ENCODE measurements at regions not wholly inside any gene's neighbourhood (a gene's known extent, or its start where the extent isn't known, plus 50 kb on each side); places are given as distances from the start of the nearest gene placed in this dataset.

GRCh38 chr1:36605942-36606640 lies 123.4 kb upstream of the CSF3R start:
- CTCF ChIA-PET: interaction anchor here (2.2 kb wide), 1 partner anchor 45 kb away, joined by 6 read pairs; no protein-coding TSS in a partner anchor

GRCh38 chr1:36603461-36603860 lies 120.7 kb upstream of the CSF3R start:
- CTCF ChIA-PET: interaction anchor here (2.1 kb wide), 1 partner anchor 27 kb away, joined by 6 read pairs; no protein-coding TSS in a partner anchor
- POLR2A ChIA-PET: no interaction called here
- no peak overlapping the region for H3K27ac ChIP-seq
- ATAC-seq (no peak), DNase-seq (ENCODE audit: low read depth in 1 of 2, low spot score in 1 of 2) (no peak), FAIRE-seq (no peak)
- H3K9me3 ChIP-seq: no peaks in the 10 kb centered on the region
- 0% methylated on average over 3 of the region's 3 CpGs for WGBS (ENCODE audit: missing lambda C conversion rate)
- H3K4me1 ChIP-seq: no peaks in the 10 kb centered on the region
- H3K4me2 ChIP-seq: no peak overlapping the region
- no peak overlapping the region for H3K4me3 ChIP-seq
- no peak for TF ChIP-seq NPAS2 (CRISPR knock-in tag; IDR thresholded peaks at IDR 0.05; ENCODE audit: borderline replicate concordance)
- TF ChIP-seq REST (IDR thresholded peaks at IDR 0.05): peak; percentile 73; the same call in 1 of the 2 replicates

More at GRCh38 chr1:36605942-36606640, 123.4 kb upstream of the CSF3R start:
- Histone ChIP-seq H3K4me1 (no peaks in the 10 kb centered on the region), H3K9me3 (no peaks in the 10 kb centered on the region), H3K4me3 (no peak overlapping the region), H3K27ac (no peak overlapping the region), H3K4me2 (no peak overlapping the region)
- FAIRE-seq: no peak
- TF ChIP-seq TFCP2L1 (CRISPR knock-in tag; IDR thresholded peaks at IDR 0.05) (no peak), POLR2A (IDR thresholded peaks at IDR 0.05; ENCODE audit: low read length) (no peak), RFX5 (IDR thresholded peaks at IDR 0.05) (no peak), FOSB (CRISPR knock-in tag; IDR thresholded peaks at IDR 0.05) (no peak), ZC3H11A (IDR thresholded peaks at IDR 0.05) (no peak), RARB (CRISPR knock-in tag; IDR thresholded peaks at IDR 0.05) (no peak), CBX2 (IDR thresholded peaks at IDR 0.05; ENCODE audit: borderline replicate concordance, low read depth) (no peak), RNF2 (IDR thresholded peaks at IDR 0.05; ENCODE audit: borderline replicate concordance, low read depth) (no peak), GATA3 (IDR thresholded peaks at IDR 0.05; ENCODE audit: borderline replicate concordance) (no peak), E2F6 (IDR thresholded peaks at IDR 0.05; ENCODE audit: borderline replicate concordance, low read depth) (no peak)
- ATAC-seq: no peak
- POLR2A ChIA-PET: no interaction called here
- DNase-seq (ENCODE audit: low read depth in 1 of 2, low spot score in 1 of 2): no peak
- 34% methylated on average over 6 of the region's 7 CpGs for WGBS (ENCODE audit: missing lambda C conversion rate)

GRCh38 chr1:36602184-36602583 lies 119.5 kb upstream of the CSF3R start:
- WGBS (ENCODE audit: missing lambda C conversion rate): 10% methylated on average over 2 of the region's 4 CpGs
- Histone ChIP-seq H3K27ac (no peak overlapping the region), H3K9me3 (no peaks in the 10 kb centered on the region), H3K4me3 (no peak overlapping the region), H3K4me1 (no peaks in the 10 kb centered on the region), H3K4me2 (no peak overlapping the region)
- no peak for FAIRE-seq
- ATAC-seq: no peak
- ChIA-PET POLR2A (no interaction called here), CTCF (no interaction called here)
- no peak for TF ChIP-seq CHD4 (IDR thresholded peaks at IDR 0.05; ENCODE audit: borderline replicate concordance)
- TF ChIP-seq PBX3 (IDR thresholded peaks at IDR 0.05): no peak
- TF ChIP-seq BHLHE40 (IDR thresholded peaks at IDR 0.05; ENCODE audit: low read depth, low read length): no peak
- TF ChIP-seq FOSL2 (IDR thresholded peaks at IDR 0.05): no peak
- no peak for TF ChIP-seq FOSL2 (CRISPR knock-in tag; IDR thresholded peaks at IDR 0.05)
- TF ChIP-seq TFCP2L1 (CRISPR knock-in tag; IDR thresholded peaks at IDR 0.05): no peak
- TF ChIP-seq ATOH8 (CRISPR knock-in tag; IDR thresholded peaks at IDR 0.05; ENCODE audit: low read depth): no peak
- TF ChIP-seq CHD2 (IDR thresholded peaks at IDR 0.05; ENCODE audit: low read length, partially characterized antibody): no peak
- TF ChIP-seq JUN (IDR thresholded peaks at IDR 0.05): no peak
- TF ChIP-seq RNF2 (IDR thresholded peaks at IDR 0.05; ENCODE audit: borderline replicate concordance, low read depth): no peak
- TF ChIP-seq MYC (IDR thresholded peaks at IDR 0.05; ENCODE audit: borderline replicate concordance, low read length): no peak
- no peak for TF ChIP-seq ELK1 (IDR thresholded peaks at IDR 0.05; ENCODE audit: low read depth, low read length)
- TF ChIP-seq POLR2AphosphoS2 (conservative IDR thresholded peaks at IDR 0.05; ENCODE audit: low read length): no peak
- no peak for TF ChIP-seq USF2 (IDR thresholded peaks at IDR 0.05)
- no peak for TF ChIP-seq ZNF302 (CRISPR knock-in tag; IDR thresholded peaks at IDR 0.05)
- no peak for DNase-seq (ENCODE audit: low read depth in 1 of 2, low spot score in 1 of 2)

All from A549 (cell line).